ENCODE measurements at regions not wholly inside any gene's neighbourhood (a gene's known extent, or its start where the extent isn't known, plus 50 kb on each side); places are given as distances from the start of the nearest gene placed in this dataset.
A peak's percentile ranks its signal among the peaks of the same experiment; 100 is the strongest.

DNA sequence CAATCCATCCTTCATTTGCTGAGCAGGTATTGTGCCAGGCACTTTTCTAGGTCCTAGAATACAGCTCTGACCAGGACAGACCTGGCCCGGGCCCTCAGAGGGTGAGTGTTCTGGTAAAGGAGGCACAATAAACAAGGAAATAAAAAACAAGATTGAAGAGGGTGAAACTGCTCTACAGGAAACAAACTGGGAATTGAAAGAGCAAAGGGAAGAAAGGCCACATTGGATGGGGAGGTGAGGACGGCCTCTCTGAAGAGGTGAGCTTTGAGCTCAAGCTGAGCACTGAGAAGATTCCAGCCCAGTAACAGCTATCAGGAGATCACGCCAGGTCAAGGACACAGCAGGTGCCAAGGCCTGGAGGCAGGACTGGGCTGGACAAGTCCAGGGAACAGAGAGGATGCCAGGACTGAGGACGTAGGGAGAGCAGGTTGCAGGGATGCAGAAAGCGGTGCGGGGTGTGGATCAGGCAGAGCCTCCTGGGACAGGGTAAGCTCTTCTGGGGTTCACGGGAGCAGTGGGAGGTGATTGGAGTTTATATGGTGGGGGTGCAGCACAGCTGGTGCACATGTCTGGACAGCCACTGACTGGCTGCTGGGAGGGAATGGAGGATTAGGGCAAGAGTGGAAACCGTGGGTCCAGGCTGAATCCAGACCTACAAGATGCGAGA is 433.3 kb downstream of the PREX1 start (continued):
- TF ChIP-seq, protein P1, sequence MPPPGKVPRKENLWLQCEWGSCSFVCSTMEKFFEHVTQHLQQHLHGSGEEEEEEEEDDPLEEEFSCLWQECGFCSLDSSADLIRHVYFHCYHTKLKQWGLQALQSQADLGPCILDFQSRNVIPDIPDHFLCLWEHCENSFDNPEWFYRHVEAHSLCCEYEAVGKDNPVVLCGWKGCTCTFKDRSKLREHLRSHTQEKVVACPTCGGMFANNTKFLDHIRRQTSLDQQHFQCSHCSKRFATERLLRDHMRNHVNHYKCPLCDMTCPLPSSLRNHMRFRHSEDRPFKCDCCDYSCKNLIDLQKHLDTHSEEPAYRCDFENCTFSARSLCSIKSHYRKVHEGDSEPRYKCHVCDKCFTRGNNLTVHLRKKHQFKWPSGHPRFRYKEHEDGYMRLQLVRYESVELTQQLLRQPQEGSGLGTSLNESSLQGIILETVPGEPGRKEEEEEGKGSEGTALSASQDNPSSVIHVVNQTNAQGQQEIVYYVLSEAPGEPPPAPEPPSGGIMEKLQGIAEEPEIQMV (CRISPR knock-in tag; IDR thresholded peaks at IDR 0.05; ENCODE audit: low read depth): no peak
- TF ChIP-seq KLF15 (CRISPR knock-in tag; IDR thresholded peaks at IDR 0.05; ENCODE audit: borderline replicate concordance) (no peak), ZFAT (CRISPR knock-in tag; conservative IDR thresholded peaks at IDR 0.05) (no peak), ZFP90 (CRISPR knock-in tag; IDR thresholded peaks at IDR 0.05; ENCODE audit: borderline replicate concordance) (no peak; the same call in 1 of the 2 replicates), ZBTB42 (CRISPR knock-in tag; IDR thresholded peaks at IDR 0.05) (no peak), RFX1 (IDR thresholded peaks at IDR 0.05) (no peak), ZIK1 (CRISPR knock-in tag; IDR thresholded peaks at IDR 0.05; ENCODE audit: borderline replicate concordance, low read depth) (no peak), ZSCAN30 (CRISPR knock-in tag; IDR thresholded peaks at IDR 0.05) (no peak), MLLT10 (CRISPR knock-in tag; IDR thresholded peaks at IDR 0.05) (no peak), ZNF878 (CRISPR knock-in tag; IDR thresholded peaks at IDR 0.05) (no peak), SSRP1 (CRISPR knock-in tag; IDR thresholded peaks at IDR 0.05) (no peak), KDM6A (CRISPR knock-in tag; IDR thresholded peaks at IDR 0.05; ENCODE audit: low read depth) (peak; percentile 54), ZNF343 (CRISPR knock-in tag; IDR thresholded peaks at IDR 0.05) (0 out of 2 replicates have a peak, but pooled peaks have one; percentile 15), ZNF230 (CRISPR knock-in tag; IDR thresholded peaks at IDR 0.05) (no peak), SNRNP70 (IDR thresholded peaks at IDR 0.05; ENCODE audit: low read depth, low read length) (no peak), ZNF616 (CRISPR knock-in tag; IDR thresholded peaks at IDR 0.05; ENCODE audit: low read depth) (no peak), ZNF704 (CRISPR knock-in tag; IDR thresholded peaks at IDR 0.05; ENCODE audit: borderline replicate concordance) (no peak), ZNF207 (IDR thresholded peaks at IDR 0.05; ENCODE audit: borderline replicate concordance) (no peak)
- TF ChIP-seq, protein P2, sequence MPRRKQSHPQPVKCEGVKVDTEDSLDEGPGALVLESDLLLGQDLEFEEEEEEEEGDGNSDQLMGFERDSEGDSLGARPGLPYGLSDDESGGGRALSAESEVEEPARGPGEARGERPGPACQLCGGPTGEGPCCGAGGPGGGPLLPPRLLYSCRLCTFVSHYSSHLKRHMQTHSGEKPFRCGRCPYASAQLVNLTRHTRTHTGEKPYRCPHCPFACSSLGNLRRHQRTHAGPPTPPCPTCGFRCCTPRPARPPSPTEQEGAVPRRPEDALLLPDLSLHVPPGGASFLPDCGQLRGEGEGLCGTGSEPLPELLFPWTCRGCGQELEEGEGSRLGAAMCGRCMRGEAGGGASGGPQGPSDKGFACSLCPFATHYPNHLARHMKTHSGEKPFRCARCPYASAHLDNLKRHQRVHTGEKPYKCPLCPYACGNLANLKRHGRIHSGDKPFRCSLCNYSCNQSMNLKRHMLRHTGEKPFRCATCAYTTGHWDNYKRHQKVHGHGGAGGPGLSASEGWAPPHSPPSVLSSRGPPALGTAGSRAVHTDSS (CRISPR knock-in tag; conservative IDR thresholded peaks at IDR 0.05): no peak
